ENCODE measurements at regions not wholly inside any gene's neighbourhood (a gene's known extent, or its start where the extent isn't known, plus 50 kb on each side); places are given as distances from the start of the nearest gene placed in this dataset.

- no peak for TF ChIP-seq CTCF (IDR thresholded peaks at IDR 0.05; ENCODE audit: unreplicated experiment)
- H3K4me3 Mint-ChIP-seq: no peak overlapping the region
- no peak for DNase-seq (ENCODE audit: low spot score in 2 of 2, unreplicated experiment in 2 of 2)
- no peaks in the 10 kb centered on the region for H3K4me1 Mint-ChIP-seq
- no peaks in the 10 kb centered on the region for H3K27me3 Mint-ChIP-seq (ENCODE audit: low read depth)
- no peak overlapping the region for H3K27ac Mint-ChIP-seq
- peaks cover 28% of the 10 kb centered on the region for H3K9me3 Mint-ChIP-seq
- H3K36me3 Mint-ChIP-seq: peaks cover 2% of the 10 kb centered on the region
Measured at GRCh38 chr2:118386641-118387302, 298.5 kb downstream of the INSIG2 start.

GRCh38 chr2:118380915-118381653 is 292.8 kb downstream of the INSIG2 start:
- H3K9me3 Mint-ChIP-seq: peaks cover 14% of the 10 kb centered on the region
- no peak overlapping the region for H3K27ac Mint-ChIP-seq
- TF ChIP-seq CTCF (IDR thresholded peaks at IDR 0.05; ENCODE audit: unreplicated experiment): no peak
- no peak overlapping the region for H3K4me3 Mint-ChIP-seq
- H3K4me1 Mint-ChIP-seq: peaks cover 3% of the 10 kb centered on the region
- H3K27me3 Mint-ChIP-seq (ENCODE audit: low read depth): peaks cover 13% of the 10 kb centered on the region
- DNase-seq (ENCODE audit: low spot score in 2 of 2, unreplicated experiment in 2 of 2): no peak
- H3K36me3 Mint-ChIP-seq: no peaks in the 10 kb centered on the region

- Mint-ChIP-seq H3K27ac (no peak overlapping the region), H3K4me3 (no peak overlapping the region), H3K4me1 (peaks cover 23% of the 10 kb centered on the region), H3K36me3 (no peaks in the 10 kb centered on the region), H3K9me3 (no peaks in the 10 kb centered on the region), H3K27me3 (ENCODE audit: low read depth) (peaks cover 21% of the 10 kb centered on the region)
- DNase-seq (ENCODE audit: low spot score in 2 of 2, unreplicated experiment in 2 of 2): no peak
- no peak for TF ChIP-seq CTCF (IDR thresholded peaks at IDR 0.05; ENCODE audit: unreplicated experiment)
Measured at GRCh38 chr2:118375907-118376485, 287.7 kb downstream of the INSIG2 start.

- no peak overlapping the region for H3K4me3 Mint-ChIP-seq
- H3K36me3 Mint-ChIP-seq: no peaks in the 10 kb centered on the region
- peaks cover 23% of the 10 kb centered on the region for H3K4me1 Mint-ChIP-seq
- no peak for DNase-seq (ENCODE audit: low spot score in 2 of 2, unreplicated experiment in 2 of 2)
- no peaks in the 10 kb centered on the region for H3K9me3 Mint-ChIP-seq
- TF ChIP-seq CTCF (IDR thresholded peaks at IDR 0.05; ENCODE audit: unreplicated experiment): no peak
- no peak overlapping the region for H3K27ac Mint-ChIP-seq
- peaks cover 22% of the 10 kb centered on the region for H3K27me3 Mint-ChIP-seq (ENCODE audit: low read depth)
Measured at GRCh38 chr2:118374974-118375755, 286.9 kb downstream of the INSIG2 start.

GRCh38 chr2:118372886-118373830 is 284.9 kb downstream of the INSIG2 start:
- Mint-ChIP-seq H3K4me3 (no peak overlapping the region), H3K9me3 (no peaks in the 10 kb centered on the region), H3K27ac (no peak overlapping the region), H3K27me3 (ENCODE audit: low read depth) (peaks cover 34% of the 10 kb centered on the region), H3K36me3 (no peaks in the 10 kb centered on the region), H3K4me1 (peaks cover 23% of the 10 kb centered on the region)
- no peak for TF ChIP-seq CTCF (IDR thresholded peaks at IDR 0.05; ENCODE audit: unreplicated experiment)
- DNase-seq (ENCODE audit: low spot score in 2 of 2, unreplicated experiment in 2 of 2): no peak

Data from mesothelial cell of epicardium (in vitro differentiated cells).